ENCODE measurements at regions not wholly inside any gene's neighbourhood (a gene's known extent, or its start where the extent isn't known, plus 50 kb on each side); places are given as distances from the start of the nearest gene placed in this dataset.

GRCh38 chr11:37072538-37073055 lies 474.6 kb upstream of the RAG2 start:
- no peak for DNase-seq (ENCODE audit: low spot score)

GRCh38 chr11:37050311-37050710 lies 452.3 kb upstream of the RAG2 start:
- no peak for DNase-seq (ENCODE audit: low spot score)

- no peak for DNase-seq (ENCODE audit: low spot score)
These were observed 442.9 kb upstream of the RAG2 start for GRCh38 chr11:37040921-37041320.

- DNase-seq (ENCODE audit: low spot score) = no peak
These were observed 440.9 kb upstream of the RAG2 start for GRCh38 chr11:37038911-37039310.

GRCh38 chr11:37026741-37027140 lies 428.7 kb upstream of the RAG2 start:
- no peak for DNase-seq (ENCODE audit: low spot score)

GRCh38 chr11:37026326-37026725 lies 428.3 kb upstream of the RAG2 start:
- DNase-seq (ENCODE audit: low spot score) = no peak

GRCh38 chr11:37006563-37006962 lies 408.5 kb upstream of the RAG2 start:
- no peak for DNase-seq (ENCODE audit: low spot score)

- no peak for DNase-seq (ENCODE audit: low spot score)
These were observed 404.8 kb upstream of the RAG2 start for GRCh38 chr11:37002831-37003230.

- no peak for DNase-seq (ENCODE audit: low spot score)
These were observed 399.6 kb upstream of the RAG2 start for GRCh38 chr11:36997656-36998055.

GRCh38 chr11:36996795-36997194 lies 398.8 kb upstream of the RAG2 start:
- no peak for DNase-seq (ENCODE audit: low spot score)

- no peak for DNase-seq (ENCODE audit: low spot score)
These were observed 396.2 kb upstream of the RAG2 start for GRCh38 chr11:36994208-36994607.

- no peak for DNase-seq (ENCODE audit: low spot score)
These were observed 390.5 kb upstream of the RAG2 start for GRCh38 chr11:36988556-36988955.

GRCh38 chr11:36985562-36985961 lies 387.5 kb upstream of the RAG2 start:
- DNase-seq (ENCODE audit: low spot score) = no peak

GRCh38 chr11:36976741-36977140 lies 378.7 kb upstream of the RAG2 start:
- no peak for DNase-seq (ENCODE audit: low spot score)

GRCh38 chr11:36974771-36975170 lies 376.7 kb upstream of the RAG2 start:
- no peak for DNase-seq (ENCODE audit: low spot score)

- no peak for DNase-seq (ENCODE audit: low spot score)
These were observed 355.9 kb upstream of the RAG2 start for GRCh38 chr11:36953976-36954375.

- no peak for DNase-seq (ENCODE audit: low spot score)
These were observed 350.6 kb upstream of the RAG2 start for GRCh38 chr11:36948460-36949127.

GRCh38 chr11:36945384-36945783 lies 347.3 kb upstream of the RAG2 start:
- no peak for DNase-seq (ENCODE audit: low spot score)

- DNase-seq (ENCODE audit: low spot score) = no peak
These were observed 335.4 kb upstream of the RAG2 start for GRCh38 chr11:36933481-36933880.

GRCh38 chr11:36931139-36931538 lies 333.1 kb upstream of the RAG2 start:
- no peak for DNase-seq (ENCODE audit: low spot score)

- no peak for DNase-seq (ENCODE audit: low spot score)
These were observed 332.2 kb upstream of the RAG2 start for GRCh38 chr11:36930256-36930655.

- no peak for DNase-seq (ENCODE audit: low spot score)
These were observed 331.4 kb upstream of the RAG2 start for GRCh38 chr11:36929401-36929800.

GRCh38 chr11:36928621-36929020 lies 330.6 kb upstream of the RAG2 start:
- DNase-seq (ENCODE audit: low spot score) = no peak

GRCh38 chr11:36899800-36900199 lies 301.8 kb upstream of the RAG2 start:
- no peak for DNase-seq (ENCODE audit: low spot score)
